DND-41 (cell line): ENCODE measurements at regions not wholly inside any gene's neighbourhood (a gene's known extent, or its start where the extent isn't known, plus 50 kb on each side); places are given as distances from the start of the nearest gene placed in this dataset.

Experiments used
- EZH2 ChIP-seq: IDR thresholded peaks from 3 replicates; pipeline ENCODE4 v1.6.1; 2012; ENCODE audit warnings: borderline replicate concordance, low read depth, mild to moderate bottlenecking, moderate library complexity, low read length, inconsistent platforms; ENCODE audit not compliant: severe bottlenecking
- TF ChIP-seq, protein P1 (sequence below): IDR thresholded peaks from 2 replicates; pipeline ENCODE4 v1.5.1; 2012; ENCODE audit warnings: borderline replicate concordance, low read length, moderate library complexity, mild to moderate bottlenecking; ENCODE audit not compliant: poor library complexity, severe bottlenecking; ENCODE audit errors: extremely low read depth

GRCh38 chr6:113219783-113220182 is 637.4 kb upstream of the MARCKS start:
- TF ChIP-seq, protein P1, sequence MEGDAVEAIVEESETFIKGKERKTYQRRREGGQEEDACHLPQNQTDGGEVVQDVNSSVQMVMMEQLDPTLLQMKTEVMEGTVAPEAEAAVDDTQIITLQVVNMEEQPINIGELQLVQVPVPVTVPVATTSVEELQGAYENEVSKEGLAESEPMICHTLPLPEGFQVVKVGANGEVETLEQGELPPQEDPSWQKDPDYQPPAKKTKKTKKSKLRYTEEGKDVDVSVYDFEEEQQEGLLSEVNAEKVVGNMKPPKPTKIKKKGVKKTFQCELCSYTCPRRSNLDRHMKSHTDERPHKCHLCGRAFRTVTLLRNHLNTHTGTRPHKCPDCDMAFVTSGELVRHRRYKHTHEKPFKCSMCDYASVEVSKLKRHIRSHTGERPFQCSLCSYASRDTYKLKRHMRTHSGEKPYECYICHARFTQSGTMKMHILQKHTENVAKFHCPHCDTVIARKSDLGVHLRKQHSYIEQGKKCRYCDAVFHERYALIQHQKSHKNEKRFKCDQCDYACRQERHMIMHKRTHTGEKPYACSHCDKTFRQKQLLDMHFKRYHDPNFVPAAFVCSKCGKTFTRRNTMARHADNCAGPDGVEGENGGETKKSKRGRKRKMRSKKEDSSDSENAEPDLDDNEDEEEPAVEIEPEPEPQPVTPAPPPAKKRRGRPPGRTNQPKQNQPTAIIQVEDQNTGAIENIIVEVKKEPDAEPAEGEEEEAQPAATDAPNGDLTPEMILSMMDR = no peak
- TF ChIP-seq EZH2 = no peak
